GM21717 (cell line): ENCODE measurements at regions not wholly inside any gene's neighbourhood (a gene's known extent, or its start where the extent isn't known, plus 50 kb on each side); places are given as distances from the start of the nearest gene placed in this dataset.
"Not testable (repeated sequence)": the region's sequence is repeated elsewhere in the genome, so short reads cannot be mapped to it uniquely, and the experiment has no call there.

Source experiments
- ATAC-seq: cut with Tn5 transposase; IDR thresholded peaks from one replicate; pipeline ENCODE4 v1.9.1; 2021; ENCODE audit warnings: mild to moderate bottlenecking, moderate library complexity; ENCODE audit not compliant: unreplicated experiment

GRCh38 chr7:45402480-45403218, 171.5 kb upstream of the ADCY1 start:
- ATAC-seq, result no peak

- ATAC-seq, result no peak
Measured at GRCh38 chr7:45404622-45405021, 169.5 kb upstream of the ADCY1 start.

- ATAC-seq, result no peak
Measured at GRCh38 chr7:45407730-45408408, 166.3 kb upstream of the ADCY1 start.

GRCh38 chr7:45408409-45408737, 165.8 kb upstream of the ADCY1 start:
- no peak for ATAC-seq

GRCh38 chr7:45410893-45411292, 163.3 kb upstream of the ADCY1 start:
- ATAC-seq, result no peak

- ATAC-seq, result no peak
Measured at GRCh38 chr7:45413419-45413818, 160.7 kb upstream of the ADCY1 start.

- ATAC-seq, result no peak
Measured at GRCh38 chr7:45414226-45414625, 159.9 kb upstream of the ADCY1 start.

- no peak for ATAC-seq
Measured at GRCh38 chr7:45415265-45415664, 158.9 kb upstream of the ADCY1 start.

GRCh38 chr7:45416846-45417245, 157.3 kb upstream of the ADCY1 start:
- ATAC-seq, result no peak

GRCh38 chr7:45417268-45417667, 156.9 kb upstream of the ADCY1 start:
- ATAC-seq, result no peak

- ATAC-seq, result no peak
Measured at GRCh38 chr7:45417735-45418134, 156.4 kb upstream of the ADCY1 start.

- no peak for ATAC-seq
Measured at GRCh38 chr7:45420843-45421495, 153.2 kb upstream of the ADCY1 start.

- no peak for ATAC-seq
Measured at GRCh38 chr7:45421806-45422205, 152.4 kb upstream of the ADCY1 start.

GRCh38 chr7:45430397-45430796, 143.8 kb upstream of the ADCY1 start:
- ATAC-seq, result no peak

GRCh38 chr7:45434167-45434784, 139.9 kb upstream of the ADCY1 start:
- ATAC-seq, result no peak

- ATAC-seq, result no peak
Measured at GRCh38 chr7:45435131-45435530, 139.0 kb upstream of the ADCY1 start.

- ATAC-seq, result no peak
Measured at GRCh38 chr7:45435846-45436245, 138.3 kb upstream of the ADCY1 start.

- ATAC-seq, result not testable (repeated sequence)
Measured at GRCh38 chr7:45440776-45441175, 133.4 kb upstream of the ADCY1 start.

- ATAC-seq, result no peak
Measured at GRCh38 chr7:45443263-45443662, 130.9 kb upstream of the ADCY1 start.

- peak; percentile 81 for ATAC-seq
Measured at GRCh38 chr7:45446195-45446944, 127.8 kb upstream of the ADCY1 start.

GRCh38 chr7:45447296-45447695, 126.9 kb upstream of the ADCY1 start:
- no peak for ATAC-seq
